BJ (cell line): ENCODE measurements at regions not wholly inside any gene's neighbourhood (a gene's known extent, or its start where the extent isn't known, plus 50 kb on each side); places are given as distances from the start of the nearest gene placed in this dataset.

Experiments used
- CTCF ChIA-PET: fragments of 350-600 bp; formaldehyde crosslinking; extraction: SDS; loops from one replicate; lab custom pipeline; 2021; ENCODE audit warnings: antibody characterized with exemption, inconsistent platforms; lab: Yijun Ruan, JAX
- POLR2A ChIA-PET: fragments of 300-600 bp; sonication (Branson Sonifier 250); formaldehyde crosslinking; extraction: SDS; loops from one replicate; lab custom pipeline; 2021; ENCODE audit warnings: antibody characterized with exemption; lab: Charles Lee
- DNase-seq: peaks from one replicate; pipeline ENCODE4 v3.0.0-alpha.2; 2011; ENCODE audit warnings: low read depth
- H3K27me3 ChIP-seq: 2 replicates; pipeline ENCODE4 v1.6.0; 2011; ENCODE audit warnings: low read length; ENCODE audit not compliant: control insufficient read depth, insufficient read depth
- H3K36me3 ChIP-seq: 2 replicates; pipeline ENCODE4 v1.5.1; 2011; ENCODE audit warnings: low read length; ENCODE audit not compliant: control insufficient read depth, insufficient read depth
- H3K4me3 ChIP-seq: 2 replicates; pipeline ENCODE4 v1.5.1; 2011; ENCODE audit warnings: low read depth, mild to moderate bottlenecking, control low read depth, low read length
- TF ChIP-seq, protein P1 (sequence below): IDR thresholded peaks from 2 replicates; pipeline ENCODE4 v1.5.1; 2011; ENCODE audit warnings: low read depth, mild to moderate bottlenecking, control low read depth, inconsistent platforms, low read length, moderate library complexity; ENCODE audit not compliant: insufficient read depth

- no peak for DNase-seq
- ChIA-PET POLR2A (no interaction called here), CTCF (no interaction called here)
- Histone ChIP-seq H3K4me3 (no peak overlapping the region), H3K27me3 (no peaks in the 10 kb centered on the region), H3K36me3 (no peaks in the 10 kb centered on the region)
- TF ChIP-seq, protein P1, sequence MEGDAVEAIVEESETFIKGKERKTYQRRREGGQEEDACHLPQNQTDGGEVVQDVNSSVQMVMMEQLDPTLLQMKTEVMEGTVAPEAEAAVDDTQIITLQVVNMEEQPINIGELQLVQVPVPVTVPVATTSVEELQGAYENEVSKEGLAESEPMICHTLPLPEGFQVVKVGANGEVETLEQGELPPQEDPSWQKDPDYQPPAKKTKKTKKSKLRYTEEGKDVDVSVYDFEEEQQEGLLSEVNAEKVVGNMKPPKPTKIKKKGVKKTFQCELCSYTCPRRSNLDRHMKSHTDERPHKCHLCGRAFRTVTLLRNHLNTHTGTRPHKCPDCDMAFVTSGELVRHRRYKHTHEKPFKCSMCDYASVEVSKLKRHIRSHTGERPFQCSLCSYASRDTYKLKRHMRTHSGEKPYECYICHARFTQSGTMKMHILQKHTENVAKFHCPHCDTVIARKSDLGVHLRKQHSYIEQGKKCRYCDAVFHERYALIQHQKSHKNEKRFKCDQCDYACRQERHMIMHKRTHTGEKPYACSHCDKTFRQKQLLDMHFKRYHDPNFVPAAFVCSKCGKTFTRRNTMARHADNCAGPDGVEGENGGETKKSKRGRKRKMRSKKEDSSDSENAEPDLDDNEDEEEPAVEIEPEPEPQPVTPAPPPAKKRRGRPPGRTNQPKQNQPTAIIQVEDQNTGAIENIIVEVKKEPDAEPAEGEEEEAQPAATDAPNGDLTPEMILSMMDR = no peak
Observed at GRCh38 chr10:36129051-36129450, 487.0 kb upstream of the FZD8 start.

DNA sequence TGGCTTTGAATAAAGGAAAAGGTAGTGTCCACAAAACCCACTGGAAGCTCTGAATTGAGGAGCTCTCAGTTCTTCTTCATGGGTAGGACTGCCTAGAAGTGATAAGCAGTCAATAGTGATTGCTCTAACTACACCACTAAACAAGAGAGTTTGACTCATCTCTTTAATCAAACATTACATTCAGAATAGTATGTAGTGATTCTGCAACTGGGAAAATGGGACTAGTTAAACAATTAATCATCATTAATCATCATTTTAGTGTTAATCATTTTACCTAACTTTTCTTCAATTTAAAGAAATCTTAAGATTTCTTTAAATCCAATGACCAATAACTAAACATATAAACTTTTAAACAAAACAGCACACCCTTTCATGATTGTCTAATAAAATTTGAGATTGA, 484.0 kb upstream of the FZD8 start:
- no peak for DNase-seq
- ChIA-PET POLR2A (no interaction called here), CTCF (no interaction called here)
- no peak overlapping the region for H3K4me3 ChIP-seq
- TF ChIP-seq, protein P1 = no peak
- no peaks in the 10 kb centered on the region for H3K27me3 ChIP-seq
- no peaks in the 10 kb centered on the region for H3K36me3 ChIP-seq

DNA sequence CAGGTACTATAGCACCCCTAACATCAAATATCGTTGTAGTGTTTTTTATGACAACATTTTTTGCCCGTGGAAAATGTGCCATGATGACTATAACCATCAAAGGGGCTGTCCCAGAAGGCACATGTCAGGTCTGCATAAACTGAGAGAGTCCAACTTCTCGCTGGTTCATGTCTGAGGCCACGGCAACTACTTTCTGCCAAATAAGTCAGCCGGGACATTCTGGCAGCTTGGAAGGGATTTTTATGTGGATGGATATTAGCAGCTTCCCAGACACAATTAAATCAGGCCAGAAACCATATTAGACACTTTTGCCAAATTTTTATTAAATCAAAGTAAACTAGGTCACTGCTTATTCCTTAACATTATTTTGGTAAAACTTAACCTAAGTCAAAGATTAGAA, 477.4 kb upstream of the FZD8 start:
- TF ChIP-seq, protein P1 = no peak
- Histone ChIP-seq H3K4me3 (no peak overlapping the region), H3K27me3 (no peaks in the 10 kb centered on the region), H3K36me3 (no peaks in the 10 kb centered on the region)
- POLR2A ChIA-PET = no interaction called here
- DNase-seq = no peak
- CTCF ChIA-PET = no interaction called here

- no peaks in the 10 kb centered on the region for H3K36me3 ChIP-seq
Observed at GRCh38 chr10:36118314-36118713, 476.2 kb upstream of the FZD8 start.

GRCh38 chr10:36117890-36118289, 475.8 kb upstream of the FZD8 start:
- ChIA-PET CTCF (no interaction called here), POLR2A (no interaction called here)
- Histone ChIP-seq H3K4me3 (no peak overlapping the region), H3K36me3 (no peaks in the 10 kb centered on the region), H3K27me3 (no peaks in the 10 kb centered on the region)
- TF ChIP-seq, protein P1 = no peak
- DNase-seq = no peak

More at GRCh38 chr10:36118314-36118713, 476.2 kb upstream of the FZD8 start:
- CTCF ChIA-PET = no interaction called here
- DNase-seq = no peak
- Histone ChIP-seq H3K27me3 (no peaks in the 10 kb centered on the region), H3K4me3 (no peak overlapping the region)
- POLR2A ChIA-PET = no interaction called here
- TF ChIP-seq, protein P1 = no peak
